ENCODE measurements at regions not wholly inside any gene's neighbourhood (a gene's known extent, or its start where the extent isn't known, plus 50 kb on each side); places are given as distances from the start of the nearest gene placed in this dataset.
A peak's percentile ranks its signal among the peaks of the same experiment; 100 is the strongest.
"Not testable (repeated sequence)": the region's sequence is repeated elsewhere in the genome, so short reads cannot be mapped to it uniquely, and the experiment has no call there.

- no peak for DNase-seq
Observed at GRCh38 chr2:226467221-226467620, 332.4 kb downstream of the IRS1 start.

GRCh38 chr2:226466589-226466988 is 333.0 kb downstream of the IRS1 start:
- DNase-seq = no peak

GRCh38 chr2:226466124-226466523 is 333.5 kb downstream of the IRS1 start:
- DNase-seq = no peak

GRCh38 chr2:226464380-226464779 is 335.2 kb downstream of the IRS1 start:
- no peak for DNase-seq

GRCh38 chr2:226463154-226463553 is 336.5 kb downstream of the IRS1 start:
- DNase-seq = no peak

GRCh38 chr2:226461981-226462380 is 337.6 kb downstream of the IRS1 start:
- DNase-seq = no peak

GRCh38 chr2:226456144-226456543 is 343.5 kb downstream of the IRS1 start:
- DNase-seq = not testable (repeated sequence)

GRCh38 chr2:226452768-226453167 is 346.9 kb downstream of the IRS1 start:
- no peak for DNase-seq

GRCh38 chr2:226451486-226451885 is 348.1 kb downstream of the IRS1 start:
- no peak for DNase-seq

GRCh38 chr2:226450141-226450540 is 349.5 kb downstream of the IRS1 start:
- no peak for DNase-seq

- peak; percentile 10 for DNase-seq
Observed at GRCh38 chr2:226447338-226448300, 352.0 kb downstream of the IRS1 start.

GRCh38 chr2:226446406-226447001 is 353.1 kb downstream of the IRS1 start:
- no peak for DNase-seq

GRCh38 chr2:226445216-226445861 is 354.3 kb downstream of the IRS1 start:
- DNase-seq = no peak

- no peak for DNase-seq
Observed at GRCh38 chr2:226443112-226443511, 356.5 kb downstream of the IRS1 start.

GRCh38 chr2:226440127-226440918 is 359.3 kb downstream of the IRS1 start:
- DNase-seq = no peak

GRCh38 chr2:226439337-226439736 is 360.3 kb downstream of the IRS1 start:
- no peak for DNase-seq

- DNase-seq = no peak
Observed at GRCh38 chr2:226435146-226435545, 364.5 kb downstream of the IRS1 start.

- DNase-seq = no peak
Observed at GRCh38 chr2:226434702-226435101, 364.9 kb downstream of the IRS1 start.

GRCh38 chr2:226431288-226431948 is 368.2 kb downstream of the IRS1 start:
- DNase-seq = no peak

GRCh38 chr2:226429476-226429875 is 370.1 kb downstream of the IRS1 start:
- no peak for DNase-seq

- no peak for DNase-seq
Observed at GRCh38 chr2:226427538-226428307, 371.9 kb downstream of the IRS1 start.
